ENCODE measurements at regions not wholly inside any gene's neighbourhood (a gene's known extent, or its start where the extent isn't known, plus 50 kb on each side); places are given as distances from the start of the nearest gene placed in this dataset.

GRCh38 chr4:124954046-124954445 lies 241.5 kb upstream of the ANKRD50 start:
- in situ Hi-C loops (cut with MboI) (no loop called here), intact Hi-C loops (cut with micrococcal nuclease) (no loop called here)
- H3K9ac ChIP-seq (ENCODE audit: insufficient read depth in 1 of 2, low read depth in 2 of 2, low read length in 2 of 2), result no peak overlapping the region
- no peaks in the 10 kb centered on the region for H3K36me3 ChIP-seq (ENCODE audit: control insufficient read depth, insufficient read depth, low read length)
- H3K4me2 ChIP-seq (ENCODE audit: insufficient read depth, low read length), result no peak overlapping the region
- H3K9me1 ChIP-seq (ENCODE audit: control insufficient read depth, insufficient read depth, low read length), result no peaks in the 10 kb centered on the region
- TF ChIP-seq E2F5 (CRISPR knock-in tag; IDR thresholded peaks at IDR 0.05) (no peak), FOXA3 (CRISPR knock-in tag; conservative IDR thresholded peaks at IDR 0.05 in 1 of 2, IDR thresholded peaks at IDR 0.05 in 1 of 2) (no peak), HNRNPLL (IDR thresholded peaks at IDR 0.05; ENCODE audit: low read depth, low read length, poor library complexity, severe bottlenecking) (no peak), CREB3L1 (IDR thresholded peaks at IDR 0.05; ENCODE audit: borderline replicate concordance, low read depth) (no peak), CBFB (CRISPR knock-in tag; IDR thresholded peaks at IDR 0.05) (no peak), MLLT1 (IDR thresholded peaks at IDR 0.05) (no peak), POU5F1 (IDR thresholded peaks at IDR 0.05; ENCODE audit: borderline replicate concordance, low read depth, low read length, partially characterized antibody) (no peak), CTCF (IDR thresholded peaks at IDR 0.05 in 2 of 3, conservative IDR thresholded peaks at IDR 0.05 in 1 of 3; ENCODE audit: insufficient read depth in 2 of 3, low read depth in 1 of 3, low read length in 3 of 3) (no peak), MLX (CRISPR knock-in tag; conservative IDR thresholded peaks at IDR 0.05) (no peak), HMG20B (CRISPR knock-in tag; IDR thresholded peaks at IDR 0.05) (no peak)
- FAIRE-seq (no peak), DNase-seq (ENCODE audit: extremely low read depth in 1 of 4, low spot score in 3 of 4) (no peak), ATAC-seq (no peak)
- POLR2A ChIA-PET, result no interaction called here
- CTCF ChIA-PET (ENCODE audit: low intra/inter-chr PET ratio), result no interaction called here
- 0% methylated on average over 1 of the region's 1 CpG for WGBS (ENCODE audit: insufficient coverage, low coverage, missing lambda C conversion rate)
- H3K9me3 ChIP-seq (replicated peaks; ENCODE audit: control insufficient read depth, insufficient read depth, low read depth, low read length), result no peaks in the 10 kb centered on the region
- no peaks in the 10 kb centered on the region for H4K20me1 ChIP-seq (replicated peaks; ENCODE audit: control insufficient read depth, insufficient read depth, low read length)
- no peak overlapping the region for H3K27ac ChIP-seq (ENCODE audit: extremely low read depth, low read depth, low read length)
- H2AFZ ChIP-seq (ENCODE audit: low read depth, low read length), result no peak overlapping the region
- no peak overlapping the region for H3K4me3 ChIP-seq
- no peaks in the 10 kb centered on the region for H3K4me1 ChIP-seq (replicated peaks in 1 of 2; ENCODE audit: control insufficient read depth in 2 of 2, insufficient read depth in 2 of 2, low read length in 2 of 2)
- no peaks in the 10 kb centered on the region for H3K79me2 ChIP-seq (ENCODE audit: control insufficient read depth, insufficient read depth, low read length)
- H3K27me3 ChIP-seq (ENCODE audit: control insufficient read depth in 2 of 2, insufficient read depth in 2 of 2, low read length in 2 of 2), result no peaks in the 10 kb centered on the region
- BruUV-seq (replicated peaks), result no TSS peak
